Posterior cingulate gyrus (tissue), 11 donors: ENCODE measurements at regions not wholly inside any gene's neighbourhood (a gene's known extent, or its start where the extent isn't known, plus 50 kb on each side); places are given as distances from the start of the nearest gene placed in this dataset.
"Not testable (repeated sequence)": the region's sequence is repeated elsewhere in the genome, so short reads cannot be mapped to it uniquely, and the experiment has no call there.

Source experiments
- DNase-seq, 10 donors: peaks; one replicate each; pipeline versions ENCODE4 v3.0.0 to v3.0.0-alpha.2; 2020 to 2021; ENCODE audit warnings: mixed read lengths in 3 of 10
- intact Hi-C: fragments of 100-400 bp; cut with DNase I; formaldehyde crosslinking; loops from one replicate; pipeline ENCODE4 v1.15.1; 2023

DNA sequence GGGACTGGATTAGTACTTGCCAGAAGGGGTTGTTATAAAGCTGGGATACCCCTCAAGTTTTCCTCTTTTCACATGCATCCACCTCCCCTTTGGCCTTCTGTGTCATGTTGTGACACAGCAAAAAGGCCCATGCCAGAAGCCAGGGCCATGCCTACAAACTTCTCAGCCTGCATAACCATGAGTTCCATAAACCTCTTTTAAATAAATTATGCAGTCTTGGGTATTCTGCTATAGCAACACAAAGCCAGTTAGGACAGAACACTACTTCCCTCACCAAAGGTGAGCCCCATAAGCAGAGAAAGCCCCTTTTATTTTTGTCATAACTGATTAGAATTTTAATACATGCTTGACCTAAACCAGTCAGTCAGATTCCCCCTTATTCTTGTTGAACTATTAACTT lies 801.3 kb downstream of the DNAH5 start:
- DNase-seq, result no peak
- intact Hi-C loops, result no loop called here

DNA sequence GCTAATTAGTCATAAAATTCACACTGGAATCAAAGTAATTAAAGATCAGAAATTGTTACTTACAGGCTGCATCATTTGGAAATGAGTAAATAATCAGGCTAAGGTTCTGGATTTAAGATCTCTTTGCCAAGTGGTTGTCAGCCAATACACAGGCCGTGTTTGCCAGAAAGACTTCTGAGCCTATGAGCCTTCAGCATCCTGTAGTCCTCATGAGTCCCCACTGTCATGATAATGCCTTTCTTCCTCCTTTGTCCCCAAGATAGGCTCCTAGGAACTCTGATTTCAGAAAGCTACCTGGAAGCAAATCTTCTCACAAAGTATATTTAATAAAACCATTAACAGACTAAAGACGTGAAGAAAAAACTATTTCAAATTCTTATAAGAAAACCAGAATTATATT lies 810.5 kb downstream of the DNAH5 start:
- no peak for DNase-seq
- intact Hi-C loops, result no loop called here

DNA sequence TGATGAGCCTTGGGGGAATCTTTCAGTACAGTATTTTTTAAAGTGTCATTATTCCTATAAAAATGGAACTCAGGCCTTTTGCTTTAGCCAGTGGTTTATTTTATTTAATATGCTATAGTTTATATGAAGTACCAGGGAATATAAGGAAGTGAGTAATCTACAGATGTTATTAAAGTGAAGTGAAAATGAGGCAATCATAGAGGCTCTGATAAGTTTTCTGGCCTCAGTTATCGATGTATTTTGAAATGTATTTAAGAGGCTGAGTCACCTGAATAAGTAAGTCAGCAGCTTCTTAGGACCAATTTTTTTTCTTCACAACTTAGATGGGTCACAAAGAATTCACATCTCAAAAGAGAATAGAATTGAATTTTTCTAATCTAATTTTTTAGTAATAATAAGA lies 829.0 kb downstream of the DNAH5 start:
- no peak for DNase-seq
- intact Hi-C loops, result no loop called here

DNA sequence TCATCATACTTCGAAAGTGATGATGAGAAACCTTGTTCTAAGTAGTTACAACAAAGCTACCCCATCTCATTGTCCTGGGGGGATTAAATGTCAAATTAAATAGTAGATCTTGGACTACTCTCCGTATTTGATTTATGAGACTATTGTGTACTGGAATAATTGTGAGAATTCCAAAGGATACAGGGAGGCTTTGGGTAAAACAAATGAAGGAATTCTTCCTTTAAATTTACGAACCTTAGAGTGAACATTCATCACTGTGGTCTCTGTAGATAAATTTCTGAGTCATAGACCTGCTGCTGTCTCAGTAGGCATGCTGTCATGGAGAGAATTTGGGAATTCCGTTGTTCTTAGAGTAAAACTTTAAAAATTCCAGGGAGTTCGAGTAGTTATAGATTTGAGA lies 836.2 kb downstream of the DNAH5 start:
- DNase-seq, result no peak
- intact Hi-C loops, result no loop called here

DNA sequence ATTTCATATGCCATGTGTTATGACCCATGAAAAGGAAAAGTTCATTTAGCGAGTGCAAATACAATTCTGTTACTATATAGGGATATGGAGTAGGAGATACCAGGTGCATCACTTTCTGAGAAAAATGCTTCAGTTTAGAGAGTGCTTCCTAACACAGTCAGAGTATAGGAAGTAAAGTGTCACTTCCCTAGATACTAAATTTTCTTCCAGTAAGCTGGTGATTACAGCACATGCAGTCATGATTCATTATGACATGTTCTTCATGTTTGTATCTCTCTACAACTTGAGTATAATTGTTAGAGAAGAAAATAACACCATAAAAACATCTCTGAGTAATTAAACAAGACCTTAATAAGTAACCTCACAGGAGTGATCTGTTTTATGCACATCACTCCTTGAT lies 837.0 kb downstream of the DNAH5 start:
- no peak for DNase-seq
- intact Hi-C loops, result no loop called here

DNA sequence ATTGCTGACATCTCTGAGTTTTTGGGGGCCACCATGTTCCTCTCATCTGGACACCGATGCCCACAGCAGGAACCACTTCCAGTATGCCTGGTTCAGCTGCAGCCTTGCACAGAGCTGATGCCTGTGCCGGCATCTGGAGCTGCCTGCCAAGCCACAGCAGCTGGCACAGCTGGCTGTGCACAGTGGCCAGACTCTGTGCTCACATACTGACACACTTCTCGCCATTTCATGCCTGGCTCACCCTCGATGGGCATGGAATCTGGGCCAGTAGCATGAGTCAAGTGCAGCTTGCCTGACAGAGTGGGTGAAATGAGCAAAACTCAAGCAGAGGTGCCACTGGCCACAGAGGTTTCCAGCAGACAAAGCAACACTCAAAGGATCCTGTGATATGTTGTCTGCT lies 863.4 kb downstream of the DNAH5 start:
- intact Hi-C loops, result no loop called here
- peak in 3 of 10 donors; percentile 49 to 55 (median 52) for DNase-seq

DNA sequence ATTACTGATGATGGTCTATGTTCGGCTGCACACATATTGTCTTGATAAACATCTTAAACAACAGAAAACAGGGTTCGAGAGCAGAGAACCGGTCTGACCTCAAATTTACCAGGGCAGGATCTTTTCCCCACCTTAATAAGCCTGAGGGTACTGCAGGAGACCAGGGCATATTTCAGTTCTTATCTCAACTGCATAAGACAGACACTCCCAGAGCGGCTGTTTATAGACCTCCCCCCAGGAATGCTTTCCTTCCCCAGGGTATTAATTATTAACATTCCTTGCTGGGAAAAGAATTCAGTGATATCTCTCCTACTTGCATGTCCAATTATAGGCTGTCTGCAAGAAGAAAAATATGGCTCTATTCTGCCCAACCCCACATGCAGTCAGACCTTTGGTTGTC lies 871.6 kb downstream of the DNAH5 start:
- DNase-seq, intact Hi-C loops: not testable (repeated sequence)

DNA sequence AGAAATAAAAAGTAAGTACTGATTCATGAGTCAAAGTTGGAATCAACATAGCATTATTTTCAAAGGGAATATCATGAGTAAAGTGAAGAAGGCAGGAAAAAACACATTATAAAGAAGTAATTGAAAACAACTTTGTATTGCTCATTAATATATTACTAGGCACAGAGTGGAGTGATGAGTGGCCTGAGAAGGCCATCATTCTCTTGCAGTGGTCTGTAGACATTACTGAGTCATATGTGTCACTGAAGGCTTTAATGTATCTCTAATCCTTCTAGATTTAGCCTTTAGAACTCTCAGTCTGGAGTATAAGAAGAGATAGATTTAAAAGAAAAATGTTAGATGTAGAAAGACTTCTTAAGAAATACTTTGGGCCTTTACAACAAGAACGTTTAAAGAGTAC lies 881.4 kb downstream of the DNAH5 start:
- DNase-seq, result no peak
- intact Hi-C loops, result no loop called here

DNA sequence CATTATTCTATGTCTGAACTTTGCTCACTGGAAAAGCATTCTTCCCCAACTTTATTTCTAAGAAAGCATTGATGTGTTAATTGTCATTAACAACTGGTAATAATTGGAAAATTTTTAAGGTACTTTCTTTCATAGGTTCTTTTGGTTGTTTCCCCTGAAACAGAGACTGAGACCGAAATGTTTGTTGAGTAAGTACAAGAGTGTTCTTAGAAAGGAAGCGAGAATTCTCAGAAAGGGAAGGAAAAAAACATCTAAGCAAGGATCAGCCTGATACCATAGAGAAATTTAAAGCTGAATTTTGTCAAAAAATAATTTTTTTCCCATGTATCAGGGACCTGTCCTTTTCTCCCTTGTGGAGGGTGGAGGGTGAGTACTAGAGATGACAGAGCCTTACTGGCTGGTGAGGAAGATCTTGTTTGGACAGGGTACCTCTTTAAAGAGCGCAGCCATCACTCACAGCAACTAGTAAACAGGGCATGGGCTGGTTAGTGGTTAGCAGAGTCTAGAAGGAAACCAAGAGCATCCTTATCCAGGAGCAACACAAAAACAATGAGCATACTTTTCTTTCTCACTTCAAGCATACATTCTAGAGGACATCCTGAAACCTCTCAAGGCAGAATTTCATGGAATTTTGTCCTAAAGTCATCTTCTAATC lies 898.5 kb downstream of the DNAH5 start:
- intact Hi-C loops, result no loop called here
- DNase-seq, result no peak

DNA sequence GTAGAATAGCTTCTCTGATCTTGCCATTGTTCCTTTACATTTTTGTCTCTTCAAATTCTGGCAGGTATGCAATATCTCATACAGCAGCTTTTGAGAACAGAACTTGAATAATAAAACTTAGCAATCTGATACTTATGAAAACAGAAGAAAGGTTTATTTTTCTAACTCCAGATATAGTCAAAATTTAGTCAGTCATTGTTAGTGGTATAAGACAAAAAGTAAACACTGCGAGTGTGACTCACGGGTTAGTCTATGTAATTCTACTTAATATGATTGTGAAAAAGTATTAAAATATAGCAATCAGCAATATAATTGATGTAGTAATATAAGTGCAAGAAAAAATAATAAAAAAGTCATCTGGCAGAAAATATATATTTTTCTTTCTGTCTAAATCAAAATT lies 910.4 kb downstream of the DNAH5 start:
- no peak for DNase-seq
- intact Hi-C loops, result no loop called here

DNA sequence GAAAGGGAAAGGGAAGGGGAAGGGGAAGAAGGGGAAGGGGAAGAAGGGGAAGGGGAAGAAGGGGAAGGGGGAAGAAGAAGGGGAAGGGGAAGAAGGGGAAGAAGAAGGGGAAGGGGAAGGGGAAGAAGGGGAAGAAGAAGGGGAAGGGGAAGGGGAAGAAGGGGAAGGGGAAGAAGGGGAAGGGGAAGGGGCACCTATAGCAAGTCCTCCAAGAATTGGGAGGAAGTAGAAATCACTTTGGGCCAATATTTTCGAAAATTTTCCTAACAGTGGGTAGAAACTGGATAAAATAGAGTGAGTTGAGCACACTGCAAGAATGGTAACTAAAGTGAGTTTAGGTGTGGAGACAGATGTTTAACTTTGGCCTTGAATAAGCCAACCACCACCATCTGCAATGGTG lies 915.3 kb downstream of the DNAH5 start:
- no peak for DNase-seq
- intact Hi-C loops, result no loop called here

DNA sequence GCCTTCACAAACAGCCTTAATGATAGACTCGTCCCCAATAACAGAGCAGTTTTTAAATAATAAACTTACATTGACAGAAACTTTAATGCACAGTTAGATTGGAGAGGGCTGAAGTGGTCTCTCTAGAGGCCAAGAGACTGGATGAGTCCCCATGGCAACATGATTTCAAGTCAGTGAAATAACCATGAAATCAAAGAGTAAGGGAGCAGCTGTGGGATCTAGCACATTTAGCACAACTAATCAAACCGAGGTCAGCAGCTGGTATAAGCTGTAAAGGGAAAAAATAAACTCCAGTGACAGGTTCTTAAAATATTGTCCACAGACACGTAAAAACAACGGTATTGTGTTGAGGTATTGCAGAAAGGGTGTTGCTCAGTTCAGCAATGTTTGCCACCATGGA lies 916.6 kb downstream of the DNAH5 start:
- intact Hi-C loops, result no loop called here
- no peak for DNase-seq

DNA sequence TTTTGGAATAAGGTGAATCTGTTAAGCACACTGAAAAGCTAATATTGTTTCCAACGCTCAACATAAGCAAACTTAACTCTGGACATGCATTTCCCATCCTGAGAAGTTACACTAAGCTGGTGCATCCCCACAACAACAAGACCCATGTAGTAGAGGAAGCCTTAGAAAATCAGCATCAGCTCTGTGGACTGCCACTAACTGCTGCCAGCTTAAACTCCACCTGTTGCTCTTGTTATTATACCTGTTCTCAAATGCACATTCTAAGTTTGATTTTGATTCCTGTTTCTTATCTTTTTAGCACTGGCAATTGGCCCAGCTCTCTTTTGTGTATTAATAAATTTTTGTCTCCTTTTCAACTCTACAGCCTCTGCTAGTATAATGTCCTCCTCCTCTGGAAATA lies 924.8 kb downstream of the DNAH5 start:
- intact Hi-C loops, result no loop called here
- DNase-seq, result no peak

DNA sequence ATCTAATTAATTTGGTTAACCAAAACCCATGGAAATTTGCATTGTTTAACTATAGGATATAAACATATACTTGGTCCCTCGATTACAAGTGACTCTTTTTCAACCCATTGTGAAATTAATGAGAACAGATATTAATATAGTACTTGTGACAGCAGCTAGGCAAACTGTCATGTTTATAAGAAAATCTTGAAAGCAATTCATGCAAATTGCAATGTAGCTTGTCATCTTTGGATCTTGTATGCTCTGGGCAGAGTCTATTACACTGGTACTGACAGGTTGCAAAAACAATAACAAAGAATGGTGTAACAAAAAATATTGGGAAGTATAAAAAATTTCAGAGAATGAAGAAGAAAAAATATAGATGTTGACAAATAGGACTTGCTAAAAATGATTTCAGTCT lies 941.0 kb downstream of the DNAH5 start:
- intact Hi-C loops, result no loop called here
- no peak for DNase-seq

DNA sequence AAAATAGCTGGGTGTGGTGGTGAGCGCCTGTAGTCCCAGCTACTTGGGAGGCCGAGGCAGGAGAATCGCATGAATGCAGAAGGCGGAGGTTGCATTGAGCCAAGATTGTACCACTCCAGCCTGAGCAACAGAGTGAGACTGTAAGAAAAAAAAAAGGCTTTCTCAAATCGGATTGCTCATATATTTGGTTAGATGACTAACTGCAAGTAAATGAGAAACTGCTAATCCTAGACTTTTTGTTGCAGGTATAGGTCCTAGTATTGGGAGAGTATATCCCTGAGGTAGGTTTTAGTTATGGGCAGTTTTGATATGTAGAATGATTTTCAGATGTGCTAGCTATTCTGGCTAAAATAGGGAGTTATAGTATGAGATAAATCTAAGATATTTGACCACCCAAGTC lies 944.8 kb downstream of the DNAH5 start:
- intact Hi-C loops, result no loop called here
- DNase-seq, result no peak

DNA sequence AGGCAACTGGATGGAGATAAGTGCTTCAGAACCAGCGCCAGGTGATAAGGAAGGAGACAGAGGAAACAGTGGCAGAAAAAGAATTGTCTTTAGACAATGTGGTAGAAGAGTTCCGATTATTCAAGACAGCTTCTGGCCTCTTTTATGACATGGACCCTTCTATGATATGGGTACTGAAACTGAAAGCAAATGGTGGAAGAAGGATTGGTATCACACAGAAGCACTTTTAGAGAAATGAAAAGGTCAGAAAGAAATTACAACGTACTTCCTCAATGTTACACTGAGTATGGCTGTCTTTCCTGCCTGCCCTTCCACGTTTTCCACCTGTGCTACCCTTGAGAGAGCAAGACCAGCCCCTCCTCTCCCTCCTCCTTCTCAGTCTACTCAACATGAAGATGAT lies 959.3 kb downstream of the DNAH5 start:
- intact Hi-C loops, result no loop called here
- DNase-seq, result no peak

DNA sequence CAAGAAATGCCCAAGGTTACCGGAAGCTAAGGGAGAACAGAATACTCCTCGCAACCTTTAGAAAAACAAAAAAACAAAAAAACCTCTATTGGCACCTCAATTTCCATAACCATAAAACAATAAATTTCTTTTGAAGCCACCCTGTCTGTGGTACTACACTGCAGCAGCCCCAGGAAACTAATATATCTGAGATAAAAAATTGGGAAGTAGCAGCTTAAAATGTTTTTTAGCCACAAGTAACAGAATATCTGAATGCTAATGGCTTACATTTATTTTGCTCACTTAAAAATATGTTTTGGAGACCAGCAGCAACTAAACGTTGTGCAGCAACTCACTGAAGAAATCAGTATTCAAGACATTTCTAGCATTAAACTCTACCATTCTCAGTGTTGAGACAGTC lies 969.6 kb downstream of the DNAH5 start:
- intact Hi-C loops, result no loop called here
- DNase-seq, result no peak

DNA sequence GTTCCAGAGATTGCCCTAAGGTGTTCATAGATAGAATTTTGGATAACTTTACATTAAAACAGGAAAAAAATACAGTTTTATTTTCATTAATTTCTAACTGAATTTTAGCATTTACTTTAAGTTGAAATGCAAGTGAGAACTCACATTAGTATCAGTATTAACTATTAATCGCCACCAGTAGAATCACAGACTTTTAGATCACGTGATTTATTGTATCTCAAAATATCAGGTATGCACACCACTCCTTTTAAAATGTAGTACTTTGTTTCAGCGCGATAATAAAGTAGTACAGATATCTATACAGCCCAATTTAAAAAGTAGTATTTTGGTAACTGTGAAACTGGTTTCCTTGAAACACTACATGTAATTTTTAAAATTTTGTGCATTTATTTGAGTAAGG lies 978.7 kb downstream of the DNAH5 start:
- intact Hi-C loops, result no loop called here
- DNase-seq, result no peak

DNA sequence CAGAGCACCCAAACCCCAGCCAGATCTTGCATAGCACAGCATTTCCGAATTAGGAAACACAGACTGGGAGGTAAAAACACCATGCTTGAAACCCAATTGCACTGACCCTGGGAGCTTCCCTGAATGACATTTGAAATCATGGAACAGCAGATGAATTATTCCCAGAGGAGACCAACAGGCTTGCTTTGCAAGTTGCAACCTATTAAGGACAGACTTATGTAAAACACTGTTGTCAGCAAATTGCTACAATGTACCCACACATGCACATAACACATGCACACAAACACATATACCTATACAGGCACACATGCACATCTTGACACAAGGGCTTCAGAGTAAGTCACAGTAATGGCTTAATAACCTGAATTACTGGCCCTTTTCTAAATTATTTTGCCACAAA lies 984.8 kb downstream of the DNAH5 start:
- intact Hi-C loops, result no loop called here
- DNase-seq, result no peak

DNA sequence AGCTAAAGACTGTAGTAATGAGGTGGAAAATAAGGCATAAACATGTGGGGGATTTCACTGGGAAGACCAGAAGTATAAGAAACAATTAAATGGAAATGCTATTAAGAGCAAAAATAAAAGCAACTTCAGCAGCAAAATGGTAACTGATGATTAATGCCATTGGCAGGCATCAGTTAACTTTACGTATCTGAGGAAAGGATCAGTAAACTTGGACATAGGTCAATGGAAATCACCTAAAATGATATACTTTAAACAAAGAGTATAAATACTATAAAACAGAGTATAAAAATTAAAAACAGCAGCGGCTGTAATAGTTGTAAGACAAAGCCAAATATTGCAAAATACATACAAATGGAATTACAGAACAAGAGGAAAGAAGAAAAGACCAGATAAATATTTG lies 992.1 kb downstream of the DNAH5 start:
- no peak for DNase-seq
- intact Hi-C loops, result no loop called here

DNA sequence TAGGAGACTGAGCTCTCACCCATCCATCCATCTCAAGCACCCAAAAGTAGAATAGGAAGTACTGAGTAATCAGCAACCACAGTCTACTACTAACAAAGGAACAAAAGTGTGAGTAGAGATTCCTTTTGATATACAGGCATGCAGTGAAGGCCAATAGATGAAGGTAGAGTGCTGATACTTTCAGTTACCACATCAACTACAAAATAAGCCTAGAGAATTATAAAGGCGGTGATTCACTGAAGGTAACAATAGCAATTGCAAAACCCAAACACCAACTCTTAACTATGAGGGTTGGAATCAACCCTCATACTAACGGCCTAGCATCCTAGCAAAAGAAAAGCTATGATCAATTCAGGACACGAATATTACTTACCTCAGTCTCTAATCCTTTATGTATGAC lies 992.6 kb downstream of the DNAH5 start:
- intact Hi-C loops, result no loop called here

DNA sequence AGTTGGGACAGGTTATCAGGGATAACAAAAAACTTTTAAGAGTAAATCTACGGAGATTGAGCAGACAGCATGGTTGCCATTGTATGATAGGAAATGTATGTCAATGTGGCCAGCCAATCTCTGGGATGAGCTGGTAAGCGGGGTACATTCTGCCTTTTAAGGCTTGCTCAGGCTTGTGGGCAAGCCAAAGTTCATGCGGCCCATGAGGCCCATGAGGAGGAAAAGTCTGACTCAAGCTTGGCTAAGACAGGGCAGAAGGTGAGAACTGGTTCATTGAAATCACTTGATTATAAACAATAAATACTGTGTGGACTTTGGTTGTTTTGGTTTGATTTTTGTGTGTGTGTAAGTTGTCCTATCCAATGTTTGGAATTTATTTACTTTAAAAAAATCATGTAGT lies 997.1 kb downstream of the DNAH5 start:
- intact Hi-C loops, result no loop called here
- DNase-seq, result no peak

More for the DNA sequence above, 992.6 kb downstream of the DNAH5 start:
- no peak for DNase-seq

DNA sequence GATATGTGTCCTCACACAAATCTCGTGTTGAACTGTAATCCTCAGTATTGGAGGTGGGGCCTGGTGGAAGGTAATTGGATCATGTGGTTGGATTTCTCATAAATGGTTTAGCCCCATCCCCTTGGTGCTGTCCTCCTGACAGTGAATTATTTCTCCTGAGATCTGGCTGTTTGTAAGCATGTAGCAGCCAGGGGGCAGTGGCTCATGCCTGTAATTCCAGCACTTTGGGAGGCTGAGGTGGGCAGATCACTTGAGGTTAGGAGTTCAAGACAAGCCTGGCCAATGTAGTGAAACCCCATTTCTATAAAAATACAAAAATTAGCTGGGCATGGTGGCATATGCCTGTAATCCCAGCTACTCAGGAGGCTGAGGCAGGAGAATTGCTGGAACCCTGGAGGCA lies 999.0 kb downstream of the DNAH5 start:
- peak in 1 of 10 donors; percentile 16 for DNase-seq
- intact Hi-C loops, result not testable (repeated sequence)
